Stimulated activated CD4-positive, alpha-beta T cell treated with anti-CD3 and anti-CD28 coated beads, Interleukin-12 subunit alpha, Interleukin-12 subunit beta, amount 100 ng/mL, for 48 hours (primary cell): ENCODE measurements at regions not wholly inside any gene's neighbourhood (a gene's known extent, or its start where the extent isn't known, plus 50 kb on each side); places are given as distances from the start of the nearest gene placed in this dataset.
"Not testable (repeated sequence)": the region's sequence is repeated elsewhere in the genome, so short reads cannot be mapped to it uniquely, and the experiment has no call there.

ENCODE experiments used
- DNase-seq, 3 donors: peaks; one replicate each; pipeline ENCODE4 v3.0.0-alpha.2; 2020; ENCODE audit warnings: low read depth in 2 of 3, low spot score in 1 of 3

GRCh38 chr13:44853641-44854040, 135.6 kb downstream of the NUFIP1 start:
- no peak for DNase-seq

- no peak for DNase-seq
Observed at GRCh38 chr13:44848920-44849676, 140.2 kb downstream of the NUFIP1 start.

- DNase-seq = not testable (repeated sequence)
Observed at GRCh38 chr13:44845281-44846058, 143.8 kb downstream of the NUFIP1 start.

- no peak for DNase-seq
Observed at GRCh38 chr13:44844786-44845185, 144.5 kb downstream of the NUFIP1 start.

GRCh38 chr13:44843403-44843802, 145.9 kb downstream of the NUFIP1 start:
- no peak for DNase-seq

GRCh38 chr13:44842158-44842557, 147.1 kb downstream of the NUFIP1 start:
- DNase-seq = no peak

- DNase-seq = no peak
Observed at GRCh38 chr13:44840131-44840530, 149.1 kb downstream of the NUFIP1 start.

- DNase-seq = no peak
Observed at GRCh38 chr13:44837250-44837649, 152.0 kb downstream of the NUFIP1 start.

GRCh38 chr13:44834404-44834803, 154.9 kb downstream of the NUFIP1 start:
- DNase-seq = no peak

GRCh38 chr13:44833626-44834025, 155.6 kb downstream of the NUFIP1 start:
- DNase-seq = no peak

- no peak for DNase-seq
Observed at GRCh38 chr13:44833139-44833538, 156.1 kb downstream of the NUFIP1 start.

- no peak for DNase-seq
Observed at GRCh38 chr13:44826591-44827350, 162.5 kb downstream of the NUFIP1 start.

- no peak for DNase-seq
Observed at GRCh38 chr13:44825953-44826352, 163.3 kb downstream of the NUFIP1 start.

GRCh38 chr13:44823555-44823954, 165.7 kb downstream of the NUFIP1 start:
- DNase-seq = not testable (repeated sequence)

GRCh38 chr13:44822291-44822690, 167.0 kb downstream of the NUFIP1 start:
- no peak for DNase-seq

- no peak for DNase-seq
Observed at GRCh38 chr13:44819772-44820171, 169.5 kb downstream of the NUFIP1 start.

- peak in 2 of 3 donors; percentile 1 to 31 for DNase-seq
Observed at GRCh38 chr13:44819245-44819644, 170.0 kb downstream of the NUFIP1 start.

- no peak for DNase-seq
Observed at GRCh38 chr13:44818428-44818827, 170.8 kb downstream of the NUFIP1 start.

GRCh38 chr13:44818016-44818415, 171.3 kb downstream of the NUFIP1 start:
- DNase-seq = no peak

GRCh38 chr13:44817131-44817671, 172.1 kb downstream of the NUFIP1 start:
- DNase-seq = no peak

GRCh38 chr13:44816701-44817100, 172.6 kb downstream of the NUFIP1 start:
- DNase-seq = no peak
